GM23338 (cell line): ENCODE measurements at regions not wholly inside any gene's neighbourhood (a gene's known extent, or its start where the extent isn't known, plus 50 kb on each side); places are given as distances from the start of the nearest gene placed in this dataset.

Source experiments
- ATAC-seq: fragments of 200-7000 bp; cut with Tn5 transposase; 3 replicates; pipeline ENCODE4 v1.9.1; 2020
- DNase-seq: peaks from one replicate; pipeline ENCODE4 v3.0.0-alpha.2; 2015; ENCODE audit warnings: low spot score
- H2AFZ ChIP-seq: fragments of 200-600 bp; sonication (generic); 2 replicates; pipeline ENCODE4 v1.8.0; 2016; ENCODE audit warnings: antibody characterized with exemption, mild to moderate bottlenecking, moderate library complexity
- H3F3A ChIP-seq: fragments of 200-600 bp; sonication (generic); replicated peaks from 2 replicates; pipeline ENCODE4 v1.8.0; 2017; ENCODE audit warnings: antibody characterized with exemption, mixed run types, low read depth
- H3K27ac ChIP-seq: fragments of 200-600 bp; sonication (generic); 2 replicates; pipeline ENCODE4 v1.6.1; 2016; ENCODE audit warnings: low read depth
- H3K27me3 ChIP-seq: fragments of 200-600 bp; sonication (generic); 2 replicates; pipeline ENCODE4 v1.8.0; 2016; ENCODE audit warnings: mild to moderate bottlenecking, mixed run types, moderate library complexity; ENCODE audit not compliant: insufficient read depth
- H3K36me3 ChIP-seq: fragments of 200-600 bp; sonication (generic); 2 replicates; pipeline ENCODE4 v1.8.0; 2016; ENCODE audit warnings: mild to moderate bottlenecking; ENCODE audit not compliant: insufficient read depth
- H3K4me1 ChIP-seq: fragments of 200-600 bp; sonication (generic); 2 replicates; pipeline ENCODE4 v1.8.0; 2016; ENCODE audit warnings: mild to moderate bottlenecking, moderate library complexity; ENCODE audit not compliant: insufficient read depth
- H3K4me2 ChIP-seq: fragments of 200-600 bp; sonication (generic); 2 replicates; pipeline ENCODE4 v1.7.1; 2017; ENCODE audit warnings: mixed run types
- H3K4me3 ChIP-seq: fragments of 200-600 bp; sonication (generic); 2 replicates; pipeline ENCODE4 v1.6.1; 2016; ENCODE audit warnings: mixed run types
- H3K79me2 ChIP-seq: fragments of 200-600 bp; sonication (generic); replicated peaks from 2 replicates; pipeline ENCODE4 v1.8.0; 2017; ENCODE audit warnings: mild to moderate bottlenecking; ENCODE audit not compliant: insufficient read depth
- H3K9me2 ChIP-seq: fragments of 200-600 bp; sonication (generic); 2 replicates; pipeline ENCODE4 v1.8.0; 2017; ENCODE audit not compliant: insufficient read depth
- H4K20me1 ChIP-seq: fragments of 200-600 bp; sonication (generic); replicated peaks from 2 replicates; pipeline ENCODE4 v1.8.0; 2017; ENCODE audit warnings: mild to moderate bottlenecking; ENCODE audit not compliant: insufficient read depth
- H3K27ac Mint-ChIP-seq: 2 replicates; pipeline ENCODE4 v1.8.0; 2020; ENCODE audit warnings: inconsistent platforms, mild to moderate bottlenecking, moderate library complexity, mixed read lengths
- H3K27me3 Mint-ChIP-seq: 3 replicates; pipeline ENCODE4 v1.8.0; 2022; ENCODE audit warnings: low read depth, mild to moderate bottlenecking, moderate library complexity, mixed read lengths, inconsistent platforms; ENCODE audit not compliant: insufficient read depth, poor library complexity
- H3K36me3 Mint-ChIP-seq: 3 replicates; pipeline ENCODE4 v1.8.0; 2021; ENCODE audit warnings: low read depth, mild to moderate bottlenecking, inconsistent platforms, moderate library complexity, mixed read lengths
- H3K4me1 Mint-ChIP-seq: 3 replicates; pipeline ENCODE4 v1.8.0; 2020; ENCODE audit warnings: mild to moderate bottlenecking, inconsistent platforms, mixed read lengths
- H3K4me3 Mint-ChIP-seq: 3 replicates; pipeline ENCODE4 v1.8.0; 2021; ENCODE audit warnings: moderate library complexity, mild to moderate bottlenecking, inconsistent platforms, mixed read lengths
- H3K9me3 Mint-ChIP-seq: 3 replicates; pipeline ENCODE4 v1.8.0; 2020; ENCODE audit warnings: moderate library complexity, mild to moderate bottlenecking, inconsistent platforms, mixed read lengths
- CREB1 ChIP-seq: fragments of 250-450 bp; sonication (Bioruptor Pico); IDR thresholded peaks from 2 replicates; pipeline ENCODE4 v1.5.0; 2020; ENCODE audit warnings: low read depth, mild to moderate bottlenecking, moderate library complexity
- EZH2phosphoT487 ChIP-seq: fragments of 200-600 bp; sonication (generic); IDR thresholded peaks from one replicate; pipeline ENCODE4 v1.8.1; 2018; ENCODE audit warnings: antibody characterized with exemption; ENCODE audit not compliant: unreplicated experiment
- JUNB ChIP-seq: IDR thresholded peaks from one replicate; pipeline ENCODE4 v1.6.1; 2016; ENCODE audit warnings: antibody characterized with exemption; ENCODE audit not compliant: unreplicated experiment
- NANOG ChIP-seq: IDR thresholded peaks from 2 replicates; pipeline ENCODE4 v1.6.1; 2016; ENCODE audit warnings: antibody characterized with exemption, borderline replicate concordance
- POLR2AphosphoS5 ChIP-seq: IDR thresholded peaks from 2 replicates; pipeline ENCODE4 v1.6.1; 2016; ENCODE audit warnings: antibody characterized with exemption, low read depth
- STAT1 ChIP-seq: IDR thresholded peaks from one replicate; pipeline ENCODE4 v1.6.1; 2016; ENCODE audit warnings: antibody characterized with exemption; ENCODE audit not compliant: unreplicated experiment
- ZNF114 ChIP-seq: fragments of 250-450 bp; sonication (Bioruptor Pico); IDR thresholded peaks from 2 replicates; pipeline ENCODE4 v1.5.0; 2020; ENCODE audit warnings: mild to moderate bottlenecking, moderate library complexity
- ZNF331 ChIP-seq: fragments of 250-450 bp; sonication (Bioruptor Pico); IDR thresholded peaks from 2 replicates; pipeline ENCODE4 v1.5.0; 2020; ENCODE audit warnings: low read depth, mild to moderate bottlenecking, moderate library complexity
- TF ChIP-seq, protein P1 (sequence below): IDR thresholded peaks from one replicate; pipeline ENCODE4 v1.6.1; 2018; ENCODE audit warnings: antibody characterized with exemption; ENCODE audit not compliant: unreplicated experiment
- TF ChIP-seq, protein P2 (sequence below), 2 experiments: fragments of 200-600 bp in 1 of 2; sonication (generic) in 1 of 2; conservative IDR thresholded peaks; 2 replicates each; pipeline versions ENCODE4 v1.5.1 to v1.6.1; 2016 to 2017; ENCODE audit warnings: antibody characterized with exemption in 2 of 2, low read depth in 2 of 2, mild to moderate bottlenecking in 2 of 2, moderate library complexity in 1 of 2
- TF ChIP-seq, protein P3 (sequence below): IDR thresholded peaks from 2 replicates; pipeline ENCODE4 v1.6.1; 2016; ENCODE audit warnings: antibody characterized with exemption

DNA sequence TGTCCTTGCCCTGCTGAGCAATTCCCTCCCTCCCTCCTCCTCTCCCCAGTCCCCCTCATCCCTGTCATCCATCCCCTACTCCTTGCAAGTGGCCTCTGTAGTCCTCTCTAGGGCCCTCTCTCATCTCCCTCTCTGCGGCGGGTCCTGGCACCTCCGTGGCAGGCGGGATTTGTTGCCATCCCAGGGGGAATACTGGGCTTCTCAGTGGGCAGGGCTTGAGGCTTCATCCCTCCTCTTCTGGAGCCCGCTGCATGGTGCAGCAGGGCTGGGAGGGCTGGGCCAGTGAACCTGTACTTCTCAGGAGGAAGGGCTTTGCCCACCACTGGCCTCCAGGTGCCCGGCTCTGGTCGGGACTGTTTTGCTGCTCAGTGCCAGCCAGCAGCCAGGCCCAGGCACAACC lies 216.2 kb downstream of the TFCP2L1 start (continued):
- TF ChIP-seq, protein P1, sequence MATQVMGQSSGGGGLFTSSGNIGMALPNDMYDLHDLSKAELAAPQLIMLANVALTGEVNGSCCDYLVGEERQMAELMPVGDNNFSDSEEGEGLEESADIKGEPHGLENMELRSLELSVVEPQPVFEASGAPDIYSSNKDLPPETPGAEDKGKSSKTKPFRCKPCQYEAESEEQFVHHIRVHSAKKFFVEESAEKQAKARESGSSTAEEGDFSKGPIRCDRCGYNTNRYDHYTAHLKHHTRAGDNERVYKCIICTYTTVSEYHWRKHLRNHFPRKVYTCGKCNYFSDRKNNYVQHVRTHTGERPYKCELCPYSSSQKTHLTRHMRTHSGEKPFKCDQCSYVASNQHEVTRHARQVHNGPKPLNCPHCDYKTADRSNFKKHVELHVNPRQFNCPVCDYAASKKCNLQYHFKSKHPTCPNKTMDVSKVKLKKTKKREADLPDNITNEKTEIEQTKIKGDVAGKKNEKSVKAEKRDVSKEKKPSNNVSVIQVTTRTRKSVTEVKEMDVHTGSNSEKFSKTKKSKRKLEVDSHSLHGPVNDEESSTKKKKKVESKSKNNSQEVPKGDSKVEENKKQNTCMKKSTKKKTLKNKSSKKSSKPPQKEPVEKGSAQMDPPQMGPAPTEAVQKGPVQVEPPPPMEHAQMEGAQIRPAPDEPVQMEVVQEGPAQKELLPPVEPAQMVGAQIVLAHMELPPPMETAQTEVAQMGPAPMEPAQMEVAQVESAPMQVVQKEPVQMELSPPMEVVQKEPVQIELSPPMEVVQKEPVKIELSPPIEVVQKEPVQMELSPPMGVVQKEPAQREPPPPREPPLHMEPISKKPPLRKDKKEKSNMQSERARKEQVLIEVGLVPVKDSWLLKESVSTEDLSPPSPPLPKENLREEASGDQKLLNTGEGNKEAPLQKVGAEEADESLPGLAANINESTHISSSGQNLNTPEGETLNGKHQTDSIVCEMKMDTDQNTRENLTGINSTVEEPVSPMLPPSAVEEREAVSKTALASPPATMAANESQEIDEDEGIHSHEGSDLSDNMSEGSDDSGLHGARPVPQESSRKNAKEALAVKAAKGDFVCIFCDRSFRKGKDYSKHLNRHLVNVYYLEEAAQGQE = no peak
- TF ChIP-seq JUNB (no peak), CREB1 (no peak), POLR2AphosphoS5 (no peak)
- TF ChIP-seq, protein P2, sequence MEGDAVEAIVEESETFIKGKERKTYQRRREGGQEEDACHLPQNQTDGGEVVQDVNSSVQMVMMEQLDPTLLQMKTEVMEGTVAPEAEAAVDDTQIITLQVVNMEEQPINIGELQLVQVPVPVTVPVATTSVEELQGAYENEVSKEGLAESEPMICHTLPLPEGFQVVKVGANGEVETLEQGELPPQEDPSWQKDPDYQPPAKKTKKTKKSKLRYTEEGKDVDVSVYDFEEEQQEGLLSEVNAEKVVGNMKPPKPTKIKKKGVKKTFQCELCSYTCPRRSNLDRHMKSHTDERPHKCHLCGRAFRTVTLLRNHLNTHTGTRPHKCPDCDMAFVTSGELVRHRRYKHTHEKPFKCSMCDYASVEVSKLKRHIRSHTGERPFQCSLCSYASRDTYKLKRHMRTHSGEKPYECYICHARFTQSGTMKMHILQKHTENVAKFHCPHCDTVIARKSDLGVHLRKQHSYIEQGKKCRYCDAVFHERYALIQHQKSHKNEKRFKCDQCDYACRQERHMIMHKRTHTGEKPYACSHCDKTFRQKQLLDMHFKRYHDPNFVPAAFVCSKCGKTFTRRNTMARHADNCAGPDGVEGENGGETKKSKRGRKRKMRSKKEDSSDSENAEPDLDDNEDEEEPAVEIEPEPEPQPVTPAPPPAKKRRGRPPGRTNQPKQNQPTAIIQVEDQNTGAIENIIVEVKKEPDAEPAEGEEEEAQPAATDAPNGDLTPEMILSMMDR (conservative IDR thresholded peaks at IDR 0.05; ENCODE audit: low read depth in 2 of 2) = no peak

DNA sequence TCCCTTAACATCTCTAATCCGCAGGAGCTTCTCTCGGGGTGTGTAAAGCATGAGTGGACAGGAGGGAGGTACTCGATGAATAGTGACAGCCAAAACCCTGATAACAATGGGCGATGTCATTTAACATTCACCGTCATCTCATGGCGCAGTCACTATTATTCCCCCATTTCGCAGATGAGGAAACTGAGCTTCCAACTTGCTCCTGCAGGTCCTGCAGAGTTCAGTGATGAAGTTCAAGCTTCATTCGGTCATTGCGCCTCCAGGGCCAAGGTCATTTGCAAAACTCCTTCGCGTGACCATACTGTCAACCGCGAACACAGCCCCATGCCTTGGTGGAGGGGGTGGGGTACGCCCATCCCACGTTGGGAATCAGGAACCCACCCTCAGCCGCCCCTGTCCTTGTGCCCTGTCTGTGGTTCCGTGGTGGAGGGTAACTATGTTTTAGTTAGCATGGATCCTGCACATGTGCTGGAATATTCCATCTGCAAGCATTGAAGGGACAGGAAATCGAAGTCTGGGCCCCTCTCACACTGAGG lies 215.5 kb downstream of the TFCP2L1 start:
- Histone ChIP-seq H3K4me1 (0 out of 2 replicates have a peak, but pooled peaks cover 4% of the 10 kb centered on the region), H2AFZ (no peak overlapping the region), H3K4me2 (no peak overlapping the region), H3K4me3 (no peak overlapping the region), H3K36me3 (no peaks in the 10 kb centered on the region), H3K27ac (no peak overlapping the region), H3K79me2 (no peaks in the 10 kb centered on the region), H3K27me3 (no peaks in the 10 kb centered on the region; the same call in 1 of the 2 replicates), H3K9me2 (no peaks in the 10 kb centered on the region), H3F3A (peaks cover 2% of the 10 kb centered on the region; the same call in 1 of the 2 replicates), H4K20me1 (no peaks in the 10 kb centered on the region)
- no peak for DNase-seq
- H3K36me3 Mint-ChIP-seq = no peaks in the 10 kb centered on the region
- ATAC-seq = no peak
- peaks cover 33% of the 10 kb centered on the region for H3K27me3 Mint-ChIP-seq
- H3K9me3 Mint-ChIP-seq = no peaks in the 10 kb centered on the region
- H3K4me3 Mint-ChIP-seq = no peak overlapping the region
- no peak overlapping the region for H3K27ac Mint-ChIP-seq
- H3K4me1 Mint-ChIP-seq = peaks cover 3% of the 10 kb centered on the region; the same call in 2 of the 3 replicates
- TF ChIP-seq EZH2phosphoT487 (no peak), ZNF331 (CRISPR knock-in tag) (no peak), NANOG (no peak), CREB1 (no peak), STAT1 (no peak), POLR2AphosphoS5 (no peak), ZNF114 (no peak)
- TF ChIP-seq, protein P2 (conservative IDR thresholded peaks at IDR 0.05; ENCODE audit: low read depth in 2 of 2) = no peak
- TF ChIP-seq, protein P1 = no peak
- TF ChIP-seq, protein P3, sequence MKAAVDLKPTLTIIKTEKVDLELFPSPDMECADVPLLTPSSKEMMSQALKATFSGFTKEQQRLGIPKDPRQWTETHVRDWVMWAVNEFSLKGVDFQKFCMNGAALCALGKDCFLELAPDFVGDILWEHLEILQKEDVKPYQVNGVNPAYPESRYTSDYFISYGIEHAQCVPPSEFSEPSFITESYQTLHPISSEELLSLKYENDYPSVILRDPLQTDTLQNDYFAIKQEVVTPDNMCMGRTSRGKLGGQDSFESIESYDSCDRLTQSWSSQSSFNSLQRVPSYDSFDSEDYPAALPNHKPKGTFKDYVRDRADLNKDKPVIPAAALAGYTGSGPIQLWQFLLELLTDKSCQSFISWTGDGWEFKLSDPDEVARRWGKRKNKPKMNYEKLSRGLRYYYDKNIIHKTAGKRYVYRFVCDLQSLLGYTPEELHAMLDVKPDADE = no peak
